HG03378 (cell line): ENCODE measurements at regions not wholly inside any gene's neighbourhood (a gene's known extent, or its start where the extent isn't known, plus 50 kb on each side); places are given as distances from the start of the nearest gene placed in this dataset.
"Not testable (repeated sequence)": the region's sequence is repeated elsewhere in the genome, so short reads cannot be mapped to it uniquely, and the experiment has no call there.

Source experiments
- ATAC-seq: cut with Tn5 transposase; IDR thresholded peaks from one replicate; pipeline ENCODE4 v1.9.1; 2021; ENCODE audit warnings: mild to moderate bottlenecking, moderate library complexity; ENCODE audit not compliant: unreplicated experiment

GRCh38 chr15:59791755-59792154, 102.6 kb upstream of the BNIP2 start:
- no peak for ATAC-seq

GRCh38 chr15:59791079-59791478, 102.0 kb upstream of the BNIP2 start:
- no peak for ATAC-seq

GRCh38 chr15:59786466-59786865, 97.3 kb upstream of the BNIP2 start:
- not testable (repeated sequence) for ATAC-seq

- not testable (repeated sequence) for ATAC-seq
These were observed 96.9 kb upstream of the BNIP2 start for GRCh38 chr15:59785981-59786380.

GRCh38 chr15:59783774-59784520, 94.8 kb upstream of the BNIP2 start:
- ATAC-seq = not testable (repeated sequence)

- no peak for ATAC-seq
These were observed 90.0 kb upstream of the BNIP2 start for GRCh38 chr15:59779110-59779509.

- ATAC-seq = no peak
These were observed 75.7 kb upstream of the BNIP2 start for GRCh38 chr15:59764775-59765174.

GRCh38 chr15:59762558-59762957, 73.4 kb upstream of the BNIP2 start:
- ATAC-seq = no peak

- ATAC-seq = not testable (repeated sequence)
These were observed 71.1 kb upstream of the BNIP2 start for GRCh38 chr15:59760256-59760655.

- no peak for ATAC-seq
These were observed 62.7 kb upstream of the BNIP2 start for GRCh38 chr15:59751552-59752413.

GRCh38 chr15:59746777-59747176, 57.7 kb upstream of the BNIP2 start:
- no peak for ATAC-seq

- ATAC-seq = no peak
These were observed 52.3 kb upstream of the BNIP2 start for GRCh38 chr15:59741274-59741906.

GRCh38 chr15:59739557-59740186, 50.6 kb upstream of the BNIP2 start:
- no peak for ATAC-seq
